OCI-LY1 (cell line): ENCODE measurements at regions not wholly inside any gene's neighbourhood (a gene's known extent, or its start where the extent isn't known, plus 50 kb on each side); places are given as distances from the start of the nearest gene placed in this dataset.

ENCODE experiments used
- CTCF ChIP-seq: fragments of 200-600 bp; sonication (generic), shearing (Covaris generic); IDR thresholded peaks from 2 replicates; pipeline ENCODE4 v1.5.1; 2017; ENCODE audit warnings: mild to moderate bottlenecking, antibody characterized with exemption, low read length, moderate library complexity, mixed read lengths
- EZH2 ChIP-seq: fragments of 200-600 bp; sonication (generic), shearing (Covaris generic); IDR thresholded peaks from 2 replicates; pipeline ENCODE4 v1.8.0; 2017; ENCODE audit warnings: borderline replicate concordance, mixed run types, mild to moderate bottlenecking, antibody characterized with exemption, low read length, moderate library complexity, mixed read lengths

DNA sequence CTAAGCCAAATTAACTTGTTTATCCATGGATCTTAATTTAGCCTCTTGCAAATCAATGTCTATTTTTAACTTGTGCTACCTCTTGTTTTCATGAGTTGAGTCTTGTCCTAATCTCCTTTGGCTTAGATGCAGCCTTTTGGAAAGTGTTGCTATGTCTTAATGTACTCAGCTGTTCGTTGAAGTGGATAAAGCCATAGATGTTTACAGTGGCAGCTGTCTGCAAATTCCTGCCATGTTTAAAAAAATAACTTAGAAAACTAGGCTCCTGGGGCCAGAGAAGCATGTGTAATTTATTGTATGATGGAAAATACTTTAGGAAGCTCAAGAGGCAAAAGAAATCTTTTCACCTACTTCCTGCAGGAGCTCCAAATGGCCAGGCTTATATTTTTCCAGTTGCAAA lies 253.1 kb upstream of the RHOBTB1 start:
- TF ChIP-seq CTCF (no peak), EZH2 (no peak)
